ENCODE measurements at regions not wholly inside any gene's neighbourhood (a gene's known extent, or its start where the extent isn't known, plus 50 kb on each side); places are given as distances from the start of the nearest gene placed in this dataset.

GRCh38 chr17:79231766-79232287 is 157.2 kb downstream of the ENGASE start:
- Mint-ChIP-seq H3K36me3 (ENCODE audit: low read depth) (no peaks in the 10 kb centered on the region), H3K4me1 (ENCODE audit: low read depth) (no peaks in the 10 kb centered on the region), H3K9me3 (no peaks in the 10 kb centered on the region), H3K27ac (no peak overlapping the region), H3K4me3 (no peak overlapping the region), H3K27me3 (peaks cover 9% of the 10 kb centered on the region)

- H3K4me3 Mint-ChIP-seq, result no peak overlapping the region
- no peaks in the 10 kb centered on the region for H3K9me3 Mint-ChIP-seq
- H3K27me3 Mint-ChIP-seq, result peaks cover 7% of the 10 kb centered on the region
- H3K27ac Mint-ChIP-seq, result peak overlapping the region; percentile 28
- H3K4me1 Mint-ChIP-seq (ENCODE audit: low read depth), result no peaks in the 10 kb centered on the region
- no peaks in the 10 kb centered on the region for H3K36me3 Mint-ChIP-seq (ENCODE audit: low read depth)
Measured at GRCh38 chr17:79230576-79230975, 156.0 kb downstream of the ENGASE start.

GRCh38 chr17:79226037-79226436 is 151.4 kb downstream of the ENGASE start:
- H3K27me3 Mint-ChIP-seq, result peaks cover 18% of the 10 kb centered on the region
- H3K4me1 Mint-ChIP-seq (ENCODE audit: low read depth), result no peaks in the 10 kb centered on the region
- no peak overlapping the region for H3K27ac Mint-ChIP-seq
- no peaks in the 10 kb centered on the region for H3K36me3 Mint-ChIP-seq (ENCODE audit: low read depth)
- no peaks in the 10 kb centered on the region for H3K9me3 Mint-ChIP-seq
- H3K4me3 Mint-ChIP-seq, result no peak overlapping the region

GRCh38 chr17:79224903-79225302 is 150.3 kb downstream of the ENGASE start:
- Mint-ChIP-seq H3K4me1 (ENCODE audit: low read depth) (peaks cover 5% of the 10 kb centered on the region), H3K27ac (no peak overlapping the region), H3K36me3 (ENCODE audit: low read depth) (no peaks in the 10 kb centered on the region), H3K27me3 (peaks cover 28% of the 10 kb centered on the region), H3K4me3 (no peak overlapping the region), H3K9me3 (no peaks in the 10 kb centered on the region)

- H3K27ac Mint-ChIP-seq, result no peak overlapping the region
- peaks cover 5% of the 10 kb centered on the region for H3K4me1 Mint-ChIP-seq (ENCODE audit: low read depth)
- H3K36me3 Mint-ChIP-seq (ENCODE audit: low read depth), result no peaks in the 10 kb centered on the region
- no peak overlapping the region for H3K4me3 Mint-ChIP-seq
- H3K27me3 Mint-ChIP-seq, result peaks cover 28% of the 10 kb centered on the region
- no peaks in the 10 kb centered on the region for H3K9me3 Mint-ChIP-seq
Measured at GRCh38 chr17:79224476-79224875, 149.9 kb downstream of the ENGASE start.

GRCh38 chr17:79223953-79224352 is 149.3 kb downstream of the ENGASE start:
- H3K27me3 Mint-ChIP-seq, result peaks cover 33% of the 10 kb centered on the region
- peaks cover 5% of the 10 kb centered on the region for H3K4me1 Mint-ChIP-seq (ENCODE audit: low read depth)
- H3K27ac Mint-ChIP-seq, result no peak overlapping the region
- H3K9me3 Mint-ChIP-seq, result no peaks in the 10 kb centered on the region
- no peaks in the 10 kb centered on the region for H3K36me3 Mint-ChIP-seq (ENCODE audit: low read depth)
- H3K4me3 Mint-ChIP-seq, result no peak overlapping the region

GRCh38 chr17:79223471-79223870 is 148.8 kb downstream of the ENGASE start:
- H3K27me3 Mint-ChIP-seq, result peaks cover 33% of the 10 kb centered on the region
- H3K27ac Mint-ChIP-seq, result no peak overlapping the region
- H3K4me1 Mint-ChIP-seq (ENCODE audit: low read depth), result peaks cover 5% of the 10 kb centered on the region
- no peak overlapping the region for H3K4me3 Mint-ChIP-seq
- no peaks in the 10 kb centered on the region for H3K36me3 Mint-ChIP-seq (ENCODE audit: low read depth)
- H3K9me3 Mint-ChIP-seq, result no peaks in the 10 kb centered on the region

- Mint-ChIP-seq H3K27me3 (peaks cover 37% of the 10 kb centered on the region), H3K27ac (no peak overlapping the region), H3K36me3 (ENCODE audit: low read depth) (no peaks in the 10 kb centered on the region)
Measured at GRCh38 chr17:79221597-79221996, 147.0 kb downstream of the ENGASE start.

GRCh38 chr17:79220713-79221291 is 146.2 kb downstream of the ENGASE start:
- peaks cover 37% of the 10 kb centered on the region for H3K27me3 Mint-ChIP-seq
- H3K36me3 Mint-ChIP-seq (ENCODE audit: low read depth), result no peaks in the 10 kb centered on the region
- H3K4me3 Mint-ChIP-seq, result peak overlapping the region; percentile 55
- no peaks in the 10 kb centered on the region for H3K9me3 Mint-ChIP-seq
- H3K27ac Mint-ChIP-seq, result no peak overlapping the region
- H3K4me1 Mint-ChIP-seq (ENCODE audit: low read depth), result peaks cover 5% of the 10 kb centered on the region

More at GRCh38 chr17:79221597-79221996, 147.0 kb downstream of the ENGASE start:
- no peak overlapping the region for H3K4me3 Mint-ChIP-seq
- H3K4me1 Mint-ChIP-seq (ENCODE audit: low read depth), result peaks cover 5% of the 10 kb centered on the region
- H3K9me3 Mint-ChIP-seq, result no peaks in the 10 kb centered on the region

GRCh38 chr17:79220201-79220712 is 145.6 kb downstream of the ENGASE start:
- H3K4me3 Mint-ChIP-seq, result peak overlapping the region; percentile 55
- H3K36me3 Mint-ChIP-seq (ENCODE audit: low read depth), result no peaks in the 10 kb centered on the region
- H3K27ac Mint-ChIP-seq, result no peak overlapping the region
- H3K9me3 Mint-ChIP-seq, result no peaks in the 10 kb centered on the region
- peaks cover 37% of the 10 kb centered on the region for H3K27me3 Mint-ChIP-seq
- H3K4me1 Mint-ChIP-seq (ENCODE audit: low read depth), result peaks cover 5% of the 10 kb centered on the region

GRCh38 chr17:79219208-79219935 is 144.7 kb downstream of the ENGASE start:
- Mint-ChIP-seq H3K4me3 (no peak overlapping the region), H3K27ac (no peak overlapping the region), H3K9me3 (no peaks in the 10 kb centered on the region), H3K27me3 (peaks cover 31% of the 10 kb centered on the region), H3K36me3 (ENCODE audit: low read depth) (no peaks in the 10 kb centered on the region), H3K4me1 (ENCODE audit: low read depth) (peaks cover 5% of the 10 kb centered on the region)

- H3K36me3 Mint-ChIP-seq (ENCODE audit: low read depth), result no peaks in the 10 kb centered on the region
- peaks cover 5% of the 10 kb centered on the region for H3K4me1 Mint-ChIP-seq (ENCODE audit: low read depth)
- no peak overlapping the region for H3K27ac Mint-ChIP-seq
- no peak overlapping the region for H3K4me3 Mint-ChIP-seq
- H3K27me3 Mint-ChIP-seq, result peaks cover 27% of the 10 kb centered on the region
- H3K9me3 Mint-ChIP-seq, result no peaks in the 10 kb centered on the region
Measured at GRCh38 chr17:79218825-79219200, 144.2 kb downstream of the ENGASE start.

GRCh38 chr17:79218175-79218824 is 143.7 kb downstream of the ENGASE start:
- no peak overlapping the region for H3K4me3 Mint-ChIP-seq
- peaks cover 23% of the 10 kb centered on the region for H3K27me3 Mint-ChIP-seq
- H3K27ac Mint-ChIP-seq, result no peak overlapping the region
- H3K36me3 Mint-ChIP-seq (ENCODE audit: low read depth), result no peaks in the 10 kb centered on the region
- no peaks in the 10 kb centered on the region for H3K9me3 Mint-ChIP-seq
- H3K4me1 Mint-ChIP-seq (ENCODE audit: low read depth), result peaks cover 5% of the 10 kb centered on the region

- H3K27me3 Mint-ChIP-seq, result peaks cover 21% of the 10 kb centered on the region
- no peaks in the 10 kb centered on the region for H3K36me3 Mint-ChIP-seq (ENCODE audit: low read depth)
- H3K4me3 Mint-ChIP-seq, result no peak overlapping the region
- peaks cover 5% of the 10 kb centered on the region for H3K4me1 Mint-ChIP-seq (ENCODE audit: low read depth)
- H3K27ac Mint-ChIP-seq, result no peak overlapping the region
- H3K9me3 Mint-ChIP-seq, result no peaks in the 10 kb centered on the region
Measured at GRCh38 chr17:79217473-79218135, 143.0 kb downstream of the ENGASE start.

GRCh38 chr17:79216826-79217225 is 142.2 kb downstream of the ENGASE start:
- Mint-ChIP-seq H3K36me3 (ENCODE audit: low read depth) (no peaks in the 10 kb centered on the region), H3K27me3 (peaks cover 23% of the 10 kb centered on the region), H3K4me3 (no peak overlapping the region), H3K9me3 (no peaks in the 10 kb centered on the region), H3K27ac (no peak overlapping the region), H3K4me1 (ENCODE audit: low read depth) (peaks cover 5% of the 10 kb centered on the region)
